Activated T-cell treated with anti-CD3 and anti-CD28 coated beads, Interleukin-2, amount 50 U/mL, for 1 hour (primary cell): ENCODE measurements at regions not wholly inside any gene's neighbourhood (a gene's known extent, or its start where the extent isn't known, plus 50 kb on each side); places are given as distances from the start of the nearest gene placed in this dataset.
"Not testable (repeated sequence)": the region's sequence is repeated elsewhere in the genome, so short reads cannot be mapped to it uniquely, and the experiment has no call there.

ENCODE experiments used
- DNase-seq: peaks from one replicate; pipeline ENCODE4 v3.0.0-alpha.2; 2020

- no peak for DNase-seq
Measured at GRCh38 chr15:81859737-81860516, 185.9 kb downstream of the MEX3B start.

DNA sequence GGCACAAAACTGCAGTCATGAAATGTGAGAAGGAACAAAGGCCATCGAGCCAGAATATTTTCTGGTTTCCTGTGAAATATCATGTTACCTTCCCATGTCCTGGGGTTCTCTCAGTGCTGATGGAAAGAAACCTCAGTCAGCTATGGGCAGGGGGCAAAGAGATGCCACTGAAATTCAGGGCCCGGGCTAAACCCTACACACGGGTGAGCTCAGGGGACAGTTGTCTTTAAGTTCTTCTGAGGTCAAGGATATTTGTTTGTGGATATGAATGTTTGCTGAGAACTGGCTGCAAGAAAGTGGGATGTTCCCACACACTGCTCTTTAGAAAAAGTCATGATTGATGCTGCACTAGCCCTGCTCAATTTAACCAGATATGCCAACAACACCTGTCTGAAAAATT, 187.2 kb downstream of the MEX3B start:
- no peak for DNase-seq

DNA sequence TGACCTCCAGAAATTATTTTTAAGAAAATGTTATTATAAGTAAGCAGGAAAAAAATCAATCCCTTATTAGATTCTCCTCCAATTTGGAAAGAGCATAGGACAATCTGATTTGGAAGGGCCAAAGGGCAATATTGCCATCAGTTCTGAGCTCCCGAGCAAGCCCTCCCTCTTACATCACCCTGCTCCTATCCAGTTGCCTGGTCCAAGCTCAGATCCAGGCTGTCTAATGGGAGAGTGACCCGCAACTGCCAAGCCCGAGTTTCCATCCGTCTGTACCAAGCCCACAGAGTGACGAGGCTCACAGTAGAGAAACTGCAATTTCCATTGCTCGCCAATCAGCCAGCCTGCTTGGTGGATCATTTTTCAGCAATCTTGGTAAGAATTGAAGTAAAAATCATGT, 187.7 kb downstream of the MEX3B start:
- no peak for DNase-seq

- DNase-seq, result no peak
Measured at GRCh38 chr15:81856634-81857026, 189.2 kb downstream of the MEX3B start.

- no peak for DNase-seq
Measured at GRCh38 chr15:81856001-81856633, 189.7 kb downstream of the MEX3B start.

GRCh38 chr15:81853150-81853748, 192.6 kb downstream of the MEX3B start:
- no peak for DNase-seq

DNA sequence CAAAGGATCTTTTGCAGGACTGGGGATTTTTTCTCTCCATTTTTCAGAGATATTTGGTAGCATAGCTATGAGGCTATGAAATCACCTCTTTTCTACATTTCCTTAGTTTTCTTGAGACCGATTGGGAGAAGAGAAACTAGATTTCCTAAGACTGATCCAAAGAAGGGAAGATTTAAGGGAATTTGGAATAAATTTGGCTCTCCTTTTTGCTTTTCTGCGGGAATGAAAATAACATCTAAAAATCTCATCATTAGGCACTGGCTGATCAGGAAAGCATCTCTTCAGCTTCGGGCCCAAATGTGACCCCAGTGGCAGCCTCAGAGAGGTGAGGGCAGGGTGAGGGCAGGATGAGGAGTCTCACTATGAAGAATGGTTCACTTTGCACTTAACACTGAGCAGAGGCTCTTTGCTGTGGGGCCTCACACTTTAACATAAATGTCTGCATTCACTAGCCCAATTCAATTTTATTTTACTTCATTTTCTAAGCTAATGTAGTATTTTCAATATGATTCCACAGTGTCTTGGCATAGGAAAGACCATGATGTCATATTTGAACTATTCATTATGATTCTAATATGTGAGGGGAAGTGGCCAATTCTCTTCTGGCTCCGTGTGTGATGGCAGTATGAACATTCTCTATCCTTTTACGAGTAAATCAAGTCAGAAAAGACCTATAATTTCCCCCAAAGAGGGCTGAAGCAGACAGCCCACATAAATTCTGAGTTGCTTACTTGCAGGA, 193.2 kb downstream of the MEX3B start:
- DNase-seq, result no peak

- DNase-seq, result no peak
Measured at GRCh38 chr15:81851757-81852156, 194.1 kb downstream of the MEX3B start.

- DNase-seq, result no peak
Measured at GRCh38 chr15:81851325-81851724, 194.5 kb downstream of the MEX3B start.

DNA sequence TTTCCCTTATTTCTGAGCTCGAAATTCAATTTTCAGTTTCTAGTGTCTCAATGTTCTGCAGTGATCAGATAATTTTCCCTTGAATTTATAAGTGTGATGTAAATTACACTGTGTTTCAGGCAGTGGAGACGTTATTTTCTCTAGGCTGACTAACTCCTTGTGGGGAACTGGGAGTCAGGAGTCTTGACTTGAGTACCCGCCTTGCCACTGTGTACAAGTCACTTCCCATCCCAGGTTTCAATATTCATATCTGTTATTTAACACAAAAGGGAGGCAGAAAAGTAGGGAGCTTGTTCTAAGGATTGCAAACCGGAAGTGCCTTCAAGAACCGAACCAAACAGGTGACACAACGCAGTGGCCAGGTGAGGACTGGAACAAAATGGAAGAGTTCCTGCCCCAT, 196.5 kb downstream of the MEX3B start:
- no peak for DNase-seq

- DNase-seq, result no peak
Measured at GRCh38 chr15:81848701-81849100, 197.1 kb downstream of the MEX3B start.

- no peak for DNase-seq
Measured at GRCh38 chr15:81843757-81844407, 201.9 kb downstream of the MEX3B start.

GRCh38 chr15:81843226-81843625, 202.6 kb downstream of the MEX3B start:
- DNase-seq, result no peak

GRCh38 chr15:81839387-81839786, 206.4 kb downstream of the MEX3B start:
- no peak for DNase-seq

- DNase-seq, result no peak
Measured at GRCh38 chr15:81835731-81836130, 210.1 kb downstream of the MEX3B start.

DNA sequence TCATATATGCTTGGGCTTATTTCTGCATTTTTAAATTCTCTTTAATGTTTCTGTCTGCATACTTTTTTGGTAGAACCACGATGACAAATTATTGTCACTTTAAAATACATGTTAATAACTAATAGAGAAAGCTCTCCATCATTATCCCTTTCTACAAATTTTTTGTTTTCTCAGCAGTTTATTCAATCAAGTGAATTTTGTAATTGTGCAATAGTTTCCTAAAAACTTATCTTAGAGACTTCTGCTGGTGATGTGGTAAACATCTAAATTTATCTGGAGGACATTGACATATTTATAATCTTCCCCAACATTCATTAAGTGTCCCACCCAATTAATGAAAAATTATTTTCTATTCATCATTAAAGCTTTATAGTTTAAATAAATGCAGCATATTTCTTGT, 215.3 kb downstream of the MEX3B start:
- DNase-seq, result no peak

GRCh38 chr15:81829918-81830317, 215.9 kb downstream of the MEX3B start:
- DNase-seq, result no peak

GRCh38 chr15:81828135-81828534, 217.7 kb downstream of the MEX3B start:
- no peak for DNase-seq

DNA sequence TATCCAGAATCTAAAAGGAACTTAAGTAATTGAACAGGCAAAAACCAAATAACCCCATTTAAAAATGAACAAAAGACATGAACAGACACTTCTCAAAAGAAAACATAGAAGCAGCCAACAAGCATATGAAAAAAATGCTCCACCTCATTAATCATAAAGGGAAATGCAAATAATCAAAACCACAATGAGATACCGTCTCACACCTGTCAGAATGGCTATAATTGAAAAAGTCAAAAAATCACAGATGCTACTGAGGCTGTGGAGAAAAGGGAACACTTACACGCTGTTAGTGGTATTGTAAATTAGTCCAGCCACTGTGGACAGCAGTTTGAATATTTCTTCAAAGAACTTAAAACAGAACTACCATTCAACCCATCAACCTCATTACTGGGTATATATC, 220.7 kb downstream of the MEX3B start:
- no peak for DNase-seq

GRCh38 chr15:81822587-81822986, 223.2 kb downstream of the MEX3B start:
- DNase-seq, result not testable (repeated sequence)

- DNase-seq, result no peak
Measured at GRCh38 chr15:81819924-81820635, 225.7 kb downstream of the MEX3B start.

DNA sequence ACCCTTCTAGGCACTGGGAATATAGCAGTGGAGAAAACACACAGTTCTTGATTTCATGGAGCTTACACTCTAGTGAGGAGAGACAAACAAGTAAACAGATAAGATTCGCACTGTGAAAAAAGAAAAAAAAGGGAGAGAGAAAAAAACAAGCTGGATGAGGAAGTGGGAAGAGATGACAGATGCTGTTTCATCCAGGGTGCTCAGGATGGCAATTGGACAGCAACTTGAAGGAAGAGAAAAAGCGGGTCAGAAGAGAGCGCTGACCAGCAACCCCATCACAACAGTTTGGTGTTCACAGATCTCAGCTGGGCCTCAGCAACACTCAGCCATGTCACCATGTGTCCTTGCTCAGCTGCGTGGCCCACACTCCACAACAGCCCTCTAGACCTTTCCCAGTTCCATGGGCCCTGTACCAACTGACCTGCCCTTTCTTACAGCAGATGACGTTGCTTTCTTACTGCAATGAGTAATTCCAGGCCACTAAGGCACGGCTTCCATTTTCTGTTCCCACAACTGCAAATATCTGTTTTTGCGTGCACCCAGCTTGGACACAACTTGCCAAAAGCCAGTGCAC, 230.8 kb downstream of the MEX3B start:
- no peak for DNase-seq
